Activated CD4-positive, alpha-beta T cell treated with anti-CD3 and anti-CD28 coated beads, Interleukin-2, amount 10 ng/mL, durations not matched to agents 7 days and 5 days (primary cell): ENCODE measurements at regions not wholly inside any gene's neighbourhood (a gene's known extent, or its start where the extent isn't known, plus 50 kb on each side); places are given as distances from the start of the nearest gene placed in this dataset.

Experiments used
- CTCF ChIA-PET: fragments of 350-600 bp; sonication (Branson Sonifier 250); formaldehyde crosslinking; loops from one replicate; lab custom pipeline; 2021; ENCODE audit warnings: antibody characterized with exemption; lab: Charles Lee
- POLR2A ChIA-PET: fragments of 350-600 bp; sonication (Branson Sonifier 250); formaldehyde crosslinking; loops from one replicate; lab custom pipeline; 2021; ENCODE audit warnings: antibody characterized with exemption; lab: Charles Lee
- DNase-seq: peaks from one replicate; pipeline ENCODE4 v3.0.0-alpha.2; 2020
- H3K27ac Mint-ChIP-seq: one replicate; pipeline ENCODE4 v1.8.0; 2021; ENCODE audit warnings: mild to moderate bottlenecking, moderate library complexity, mixed read lengths
- H3K27me3 Mint-ChIP-seq: one replicate; pipeline ENCODE4 v1.8.0; 2021; ENCODE audit warnings: mixed read lengths
- H3K36me3 Mint-ChIP-seq: one replicate; pipeline ENCODE4 v1.8.0; 2021; ENCODE audit warnings: low read depth, mixed read lengths
- H3K4me1 Mint-ChIP-seq: one replicate; pipeline ENCODE4 v1.8.0; 2021; ENCODE audit warnings: mixed read lengths
- H3K4me3 Mint-ChIP-seq: one replicate; pipeline ENCODE4 v1.8.0; 2021; ENCODE audit warnings: mild to moderate bottlenecking, moderate library complexity, mixed read lengths
- H3K9me3 Mint-ChIP-seq: one replicate; pipeline ENCODE4 v1.8.0; 2021; ENCODE audit warnings: mixed read lengths

DNA sequence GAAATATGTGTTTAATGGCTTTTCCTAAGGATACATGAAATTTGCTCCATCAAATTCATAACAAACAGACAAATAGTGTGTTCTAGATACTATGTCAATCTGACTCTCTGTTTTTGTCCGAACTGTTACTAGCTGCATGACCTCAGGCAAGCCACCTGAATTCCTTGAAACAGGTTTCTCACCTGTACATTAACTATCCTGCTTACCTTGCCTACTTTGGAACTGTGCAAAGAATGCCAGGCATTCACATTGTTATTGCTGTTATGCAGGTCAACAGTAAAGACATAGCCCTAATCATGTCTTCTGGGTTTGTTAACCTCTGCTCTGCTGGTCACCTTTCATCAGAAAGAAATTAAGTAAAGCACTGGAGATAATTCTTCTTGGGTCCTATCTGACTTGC lies 1283.9 kb upstream of the CELF2 start:
- H3K36me3 Mint-ChIP-seq = no peaks in the 10 kb centered on the region
- H3K4me1 Mint-ChIP-seq = no peaks in the 10 kb centered on the region
- H3K27me3 Mint-ChIP-seq = no peaks in the 10 kb centered on the region
- ChIA-PET CTCF (no interaction called here), POLR2A (no interaction called here)
- H3K4me3 Mint-ChIP-seq = no peak overlapping the region
- no peak overlapping the region for H3K27ac Mint-ChIP-seq
- no peak for DNase-seq
- H3K9me3 Mint-ChIP-seq = no peaks in the 10 kb centered on the region

DNA sequence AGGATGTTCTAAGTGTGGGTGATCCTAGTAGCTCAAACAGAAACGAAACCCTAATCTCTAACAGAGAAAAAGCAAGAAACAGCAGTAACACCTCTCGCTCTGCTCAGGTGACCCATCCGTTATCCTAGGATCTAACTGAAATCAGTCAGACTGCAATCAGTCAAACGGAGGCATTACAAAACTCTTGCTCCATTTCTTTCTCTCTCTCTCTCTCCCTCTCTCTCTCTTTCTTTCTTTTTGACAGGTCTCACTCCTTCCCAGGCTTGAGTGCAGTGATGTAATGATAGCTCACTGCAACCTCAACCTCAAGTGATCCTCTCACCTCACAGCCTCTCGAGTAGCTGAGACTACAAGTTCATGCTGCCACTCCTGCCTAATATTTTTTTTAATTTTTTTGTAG lies 1283.5 kb upstream of the CELF2 start:
- no peak overlapping the region for H3K27ac Mint-ChIP-seq
- H3K27me3 Mint-ChIP-seq = no peaks in the 10 kb centered on the region
- no peaks in the 10 kb centered on the region for H3K36me3 Mint-ChIP-seq
- DNase-seq = no peak
- no peak overlapping the region for H3K4me3 Mint-ChIP-seq
- H3K4me1 Mint-ChIP-seq = no peaks in the 10 kb centered on the region
- ChIA-PET POLR2A (no interaction called here), CTCF (no interaction called here)
- no peaks in the 10 kb centered on the region for H3K9me3 Mint-ChIP-seq

DNA sequence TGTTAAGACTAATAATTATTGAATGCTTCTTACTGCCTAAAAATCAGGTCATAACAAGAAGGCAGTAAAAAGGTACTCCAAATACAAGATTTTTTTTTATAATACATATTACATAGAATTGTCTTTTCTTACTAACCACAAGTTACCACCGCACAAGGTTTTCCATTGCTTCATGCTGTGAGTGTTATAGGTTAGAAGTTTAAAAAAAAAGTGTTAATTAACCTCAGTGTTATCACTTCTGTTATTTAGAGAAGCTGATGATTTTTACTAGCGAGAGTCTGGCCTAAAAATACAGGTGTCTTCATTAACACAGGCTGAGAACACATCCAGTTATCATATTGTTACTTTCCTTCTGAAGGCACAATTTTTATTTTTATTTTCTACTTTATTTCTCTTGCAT lies 1281.9 kb upstream of the CELF2 start:
- CTCF ChIA-PET = no interaction called here

DNA sequence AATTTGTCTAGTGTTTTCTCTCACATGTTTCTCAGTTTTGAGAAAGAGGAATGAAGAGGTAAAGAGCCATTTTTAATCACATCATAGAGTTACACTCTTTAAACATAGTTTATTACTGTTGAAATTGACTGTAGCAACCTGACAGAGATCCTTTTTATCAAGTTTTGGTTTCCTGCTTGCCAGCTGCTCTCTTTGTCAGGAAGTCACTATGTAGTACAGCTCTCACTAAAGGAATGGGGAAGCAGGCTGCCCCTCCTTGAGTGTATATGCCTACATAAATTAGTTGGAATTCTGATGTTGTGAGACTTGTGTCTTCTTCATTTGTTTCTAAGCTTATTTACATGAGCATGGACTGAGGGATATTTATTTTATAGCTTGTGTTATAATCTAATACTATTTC lies 1274.0 kb upstream of the CELF2 start:
- H3K27ac Mint-ChIP-seq = no peak overlapping the region
- H3K36me3 Mint-ChIP-seq = no peaks in the 10 kb centered on the region
- POLR2A ChIA-PET = no interaction called here
- no peak for DNase-seq
- CTCF ChIA-PET = no interaction called here
- H3K4me3 Mint-ChIP-seq = no peak overlapping the region
- H3K9me3 Mint-ChIP-seq = no peaks in the 10 kb centered on the region
- no peaks in the 10 kb centered on the region for H3K4me1 Mint-ChIP-seq
- H3K27me3 Mint-ChIP-seq = no peaks in the 10 kb centered on the region

More for the DNA sequence above, 1281.9 kb upstream of the CELF2 start:
- no peak overlapping the region for H3K27ac Mint-ChIP-seq
- no peaks in the 10 kb centered on the region for H3K9me3 Mint-ChIP-seq
- no peak overlapping the region for H3K4me3 Mint-ChIP-seq
- H3K4me1 Mint-ChIP-seq = no peaks in the 10 kb centered on the region
- no peaks in the 10 kb centered on the region for H3K27me3 Mint-ChIP-seq
- POLR2A ChIA-PET = no interaction called here
- no peak for DNase-seq
- H3K36me3 Mint-ChIP-seq = no peaks in the 10 kb centered on the region

DNA sequence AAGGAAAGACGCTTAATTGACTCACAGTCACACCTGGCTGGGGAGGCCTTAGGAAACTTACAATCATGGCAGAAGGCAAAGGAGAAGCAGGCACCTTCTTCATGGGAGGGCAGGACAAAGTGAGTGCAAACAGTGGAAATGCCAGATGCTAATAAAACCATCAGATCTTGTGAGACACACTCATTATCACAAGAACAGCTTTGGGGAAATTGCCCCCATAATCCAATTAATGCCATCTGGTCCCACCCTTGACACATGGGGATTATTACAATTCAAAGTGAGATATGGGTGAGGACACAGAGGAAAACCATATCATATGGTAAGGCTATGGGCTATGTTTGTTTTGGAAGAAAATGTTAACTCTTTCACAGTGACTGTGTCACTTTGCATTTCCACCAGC lies 1272.5 kb upstream of the CELF2 start:
- Mint-ChIP-seq H3K27ac (no peak overlapping the region), H3K36me3 (no peaks in the 10 kb centered on the region), H3K27me3 (no peaks in the 10 kb centered on the region), H3K4me1 (no peaks in the 10 kb centered on the region), H3K9me3 (no peaks in the 10 kb centered on the region), H3K4me3 (no peak overlapping the region)
- POLR2A ChIA-PET = no interaction called here
- no peak for DNase-seq
- CTCF ChIA-PET = no interaction called here

DNA sequence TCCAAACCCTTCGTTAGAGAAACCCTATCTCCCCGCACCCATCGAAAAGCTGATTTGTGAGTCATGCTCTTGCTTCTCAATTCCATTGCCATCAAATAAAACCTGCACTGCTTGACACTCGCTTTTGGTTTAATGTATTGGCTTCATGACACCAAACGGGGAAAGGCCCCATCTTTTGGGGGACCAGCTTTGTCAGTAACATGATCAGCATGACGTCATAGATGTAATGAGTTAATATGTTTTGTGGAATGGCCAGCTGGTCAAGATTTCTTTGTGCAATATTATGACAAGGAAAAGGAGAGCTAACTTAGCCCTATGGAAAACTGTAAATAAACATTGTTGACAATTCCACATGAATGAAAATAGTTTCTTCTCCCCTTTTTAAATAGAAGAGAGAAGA lies 1260.5 kb upstream of the CELF2 start:
- DNase-seq = no peak
- POLR2A ChIA-PET = no interaction called here
- CTCF ChIA-PET = no interaction called here
- Mint-ChIP-seq H3K4me1 (no peaks in the 10 kb centered on the region), H3K27me3 (no peaks in the 10 kb centered on the region), H3K27ac (no peak overlapping the region), H3K36me3 (no peaks in the 10 kb centered on the region), H3K4me3 (no peak overlapping the region), H3K9me3 (peaks cover 3% of the 10 kb centered on the region)

DNA sequence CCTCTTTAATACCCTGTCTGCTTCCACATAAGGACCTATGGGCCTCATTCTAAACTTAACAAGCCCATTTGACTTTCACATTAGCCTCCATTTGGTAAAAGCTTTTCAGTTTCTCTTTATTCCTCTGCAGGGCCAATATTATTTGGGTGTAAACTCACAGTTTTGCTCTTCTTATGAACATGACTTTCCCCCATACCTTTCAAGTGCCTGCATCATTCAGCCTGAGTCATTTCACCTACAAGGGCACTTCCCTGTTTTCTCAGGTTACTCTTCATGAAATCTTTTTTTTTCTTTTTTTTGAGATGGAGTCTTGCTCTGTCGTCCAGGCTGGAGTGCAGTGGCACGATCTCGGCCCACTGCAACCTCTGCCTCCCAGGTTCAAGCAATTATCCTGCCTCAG lies 1258.1 kb upstream of the CELF2 start:
- H3K4me1 Mint-ChIP-seq = no peaks in the 10 kb centered on the region
- no peak overlapping the region for H3K27ac Mint-ChIP-seq
- no peaks in the 10 kb centered on the region for H3K27me3 Mint-ChIP-seq
- H3K36me3 Mint-ChIP-seq = no peaks in the 10 kb centered on the region
- ChIA-PET POLR2A (no interaction called here), CTCF (no interaction called here)
- DNase-seq = no peak
- peaks cover 3% of the 10 kb centered on the region for H3K9me3 Mint-ChIP-seq
- H3K4me3 Mint-ChIP-seq = no peak overlapping the region

DNA sequence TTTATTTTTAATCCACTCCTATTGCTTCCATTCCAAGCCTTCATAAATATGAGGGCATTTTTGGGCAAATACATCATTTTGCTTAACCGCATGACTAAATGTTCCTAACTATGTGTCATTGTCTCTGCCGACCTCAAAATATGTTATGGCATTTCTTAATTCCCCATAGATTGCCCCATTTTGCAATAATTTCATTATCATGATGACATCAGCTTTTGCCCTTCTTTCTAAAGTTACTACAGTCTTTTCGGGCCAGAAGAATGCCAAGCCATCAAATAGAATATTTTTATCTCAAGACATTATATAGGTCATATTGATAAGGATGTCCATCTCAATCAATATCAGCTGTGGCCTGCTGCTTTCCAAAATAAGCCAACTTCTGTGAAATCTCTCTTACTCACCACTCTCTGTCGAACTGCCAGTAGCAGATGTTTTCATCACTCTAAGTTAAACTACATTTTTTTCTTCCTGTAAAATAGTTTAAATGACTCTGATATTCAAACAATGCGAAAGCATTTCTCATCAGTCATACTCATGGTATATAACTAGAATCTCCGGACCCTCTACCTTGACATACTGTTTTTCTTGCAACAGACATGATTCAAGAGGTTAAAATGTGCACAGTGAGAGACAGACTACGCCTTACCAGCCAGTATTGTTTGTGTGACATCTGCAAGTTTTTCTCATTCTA lies 1254.6 kb upstream of the CELF2 start:
- H3K36me3 Mint-ChIP-seq = no peaks in the 10 kb centered on the region
- H3K27me3 Mint-ChIP-seq = no peaks in the 10 kb centered on the region
- H3K4me1 Mint-ChIP-seq = no peaks in the 10 kb centered on the region
- peaks cover 3% of the 10 kb centered on the region for H3K9me3 Mint-ChIP-seq
- CTCF ChIA-PET = no interaction called here
- DNase-seq = no peak
- H3K27ac Mint-ChIP-seq = no peak overlapping the region
- no peak overlapping the region for H3K4me3 Mint-ChIP-seq
- POLR2A ChIA-PET = no interaction called here

DNA sequence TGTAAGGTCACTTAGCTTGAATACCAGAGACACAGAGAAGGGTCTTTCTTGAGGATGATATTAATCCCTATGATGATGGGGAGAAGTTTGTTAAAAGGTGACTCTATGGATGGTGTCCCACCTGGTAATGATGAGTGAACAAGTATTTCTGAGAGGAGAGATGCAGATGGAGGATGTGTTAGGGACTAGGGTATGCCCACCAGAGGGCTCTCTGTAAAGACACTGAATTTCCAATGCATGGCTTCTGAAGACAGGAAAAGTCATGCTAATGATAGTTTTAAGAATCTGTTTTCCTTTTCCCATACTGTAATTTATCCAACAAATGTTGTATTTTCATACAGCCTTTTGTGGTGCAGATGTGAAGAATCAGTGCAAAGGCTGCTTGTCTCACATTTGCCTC lies 1250.9 kb upstream of the CELF2 start:
- no peak overlapping the region for H3K27ac Mint-ChIP-seq
- no peak overlapping the region for H3K4me3 Mint-ChIP-seq
- no peaks in the 10 kb centered on the region for H3K36me3 Mint-ChIP-seq
- H3K27me3 Mint-ChIP-seq = no peaks in the 10 kb centered on the region
- H3K9me3 Mint-ChIP-seq = no peaks in the 10 kb centered on the region
- H3K4me1 Mint-ChIP-seq = no peaks in the 10 kb centered on the region
- CTCF ChIA-PET = no interaction called here
- no peak for DNase-seq
- POLR2A ChIA-PET = no interaction called here

DNA sequence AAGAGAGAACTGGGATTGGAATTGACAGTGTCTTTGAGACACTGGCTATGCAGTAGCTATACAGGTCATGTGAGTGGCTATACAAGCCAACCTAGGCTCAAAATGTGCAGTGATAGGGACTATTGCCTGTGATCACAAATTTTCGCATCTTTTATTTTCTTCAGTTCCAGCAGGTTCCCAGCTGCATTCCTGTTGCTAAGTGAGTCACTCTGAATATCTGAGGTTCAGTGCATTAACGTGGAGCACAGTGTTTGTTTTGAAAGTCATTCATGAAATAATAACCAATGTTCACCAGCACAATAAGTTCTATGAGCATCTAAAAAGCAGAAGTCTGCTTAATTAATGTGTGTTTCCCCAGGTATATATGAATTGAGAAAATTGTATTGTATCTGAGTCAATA lies 1236.0 kb upstream of the CELF2 start:
- Mint-ChIP-seq H3K27ac (no peak overlapping the region), H3K4me1 (no peaks in the 10 kb centered on the region), H3K36me3 (no peaks in the 10 kb centered on the region), H3K9me3 (no peaks in the 10 kb centered on the region), H3K4me3 (no peak overlapping the region), H3K27me3 (no peaks in the 10 kb centered on the region)
- POLR2A ChIA-PET = no interaction called here
- no peak for DNase-seq
- CTCF ChIA-PET = no interaction called here

DNA sequence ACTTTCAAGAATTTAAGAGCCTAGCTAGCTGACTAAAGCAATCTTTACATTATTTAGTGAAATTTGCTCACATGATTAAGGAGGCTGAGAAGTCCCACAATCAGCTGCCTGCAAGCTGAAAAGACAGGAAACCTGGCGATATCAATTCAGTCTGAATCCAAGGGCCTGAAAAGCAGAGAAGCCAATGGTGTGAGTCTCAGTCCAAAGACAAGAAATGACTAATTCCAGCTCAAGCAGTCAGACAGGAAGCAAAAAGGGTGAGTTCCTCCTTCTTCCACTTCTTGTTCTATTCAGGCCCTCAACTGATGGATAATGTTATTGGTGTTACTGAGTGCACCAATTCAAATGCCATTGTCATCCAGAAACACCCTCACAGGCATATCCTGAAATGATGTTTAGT lies 1231.6 kb upstream of the CELF2 start:
- DNase-seq = no peak
- ChIA-PET CTCF (no interaction called here), POLR2A (no interaction called here)
- no peaks in the 10 kb centered on the region for H3K36me3 Mint-ChIP-seq
- no peak overlapping the region for H3K4me3 Mint-ChIP-seq
- H3K4me1 Mint-ChIP-seq = no peaks in the 10 kb centered on the region
- peaks cover 5% of the 10 kb centered on the region for H3K27me3 Mint-ChIP-seq
- no peak overlapping the region for H3K27ac Mint-ChIP-seq
- no peaks in the 10 kb centered on the region for H3K9me3 Mint-ChIP-seq

DNA sequence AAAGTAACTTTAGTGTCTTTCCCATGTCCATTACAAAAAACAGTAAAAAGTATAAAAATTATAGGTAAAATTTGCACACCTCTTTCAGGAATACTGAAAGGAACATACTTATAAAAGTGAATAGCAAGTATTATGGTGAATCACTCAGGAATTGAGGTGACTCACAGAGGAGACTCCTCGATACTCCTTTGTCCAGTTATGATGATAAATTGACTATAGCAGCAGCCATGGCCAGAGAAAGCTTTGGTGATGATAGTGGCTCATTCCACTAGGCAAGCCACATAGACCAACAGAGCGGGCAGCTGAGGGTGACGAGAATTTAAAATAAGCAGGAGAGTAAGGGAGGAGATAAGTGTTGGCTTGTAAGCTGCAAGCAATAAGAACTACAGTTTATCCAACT lies 1231.1 kb upstream of the CELF2 start:
- no peak for DNase-seq
- H3K9me3 Mint-ChIP-seq = no peaks in the 10 kb centered on the region
- no peak overlapping the region for H3K4me3 Mint-ChIP-seq
- ChIA-PET POLR2A (no interaction called here), CTCF (no interaction called here)
- no peaks in the 10 kb centered on the region for H3K4me1 Mint-ChIP-seq
- H3K36me3 Mint-ChIP-seq = no peaks in the 10 kb centered on the region
- H3K27me3 Mint-ChIP-seq = peaks cover 5% of the 10 kb centered on the region
- H3K27ac Mint-ChIP-seq = no peak overlapping the region

DNA sequence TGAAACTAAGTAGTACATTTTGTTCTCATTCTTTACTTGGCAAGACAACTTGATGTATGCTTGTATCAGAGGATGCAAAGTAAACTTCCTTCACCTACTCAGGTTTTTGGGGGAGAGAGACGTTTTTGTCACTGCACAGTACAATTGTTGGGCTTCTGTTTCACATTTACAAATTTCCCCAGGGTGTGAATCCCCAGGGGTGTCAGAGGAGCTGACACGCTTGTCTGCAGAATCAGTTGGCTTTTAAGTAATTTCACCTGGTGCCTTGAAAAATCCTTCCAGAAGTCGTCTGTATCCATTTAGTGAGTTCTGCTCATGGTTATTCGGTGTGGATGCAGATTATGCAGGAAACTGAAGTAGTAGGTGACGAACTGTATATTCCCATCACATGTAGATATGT lies 1227.7 kb upstream of the CELF2 start:
- no peaks in the 10 kb centered on the region for H3K9me3 Mint-ChIP-seq
- DNase-seq = no peak
- no peak overlapping the region for H3K27ac Mint-ChIP-seq
- CTCF ChIA-PET = no interaction called here
- no peaks in the 10 kb centered on the region for H3K36me3 Mint-ChIP-seq
- H3K4me3 Mint-ChIP-seq = no peak overlapping the region
- H3K27me3 Mint-ChIP-seq = peaks cover 5% of the 10 kb centered on the region
- POLR2A ChIA-PET = no interaction called here
- no peaks in the 10 kb centered on the region for H3K4me1 Mint-ChIP-seq

DNA sequence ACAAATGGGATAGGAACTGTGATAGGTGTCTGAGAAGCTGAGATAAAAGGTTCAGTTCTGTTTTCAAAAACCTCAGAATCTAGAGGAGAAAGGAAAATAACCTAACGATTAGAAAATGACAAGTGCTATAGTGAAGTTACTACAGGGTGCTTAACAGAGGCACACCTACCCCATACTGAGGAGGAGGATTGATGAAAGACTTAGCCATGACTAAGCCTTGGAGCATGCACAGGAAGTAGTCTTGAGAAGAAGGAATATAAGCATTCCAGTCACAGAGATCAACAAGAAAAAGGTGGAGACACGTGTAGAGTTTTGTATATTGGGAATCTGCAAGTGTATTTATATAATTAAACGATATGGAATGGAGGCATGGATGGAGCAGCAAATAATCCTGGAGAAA lies 1225.5 kb upstream of the CELF2 start:
- no peak overlapping the region for H3K27ac Mint-ChIP-seq
- H3K27me3 Mint-ChIP-seq = peaks cover 5% of the 10 kb centered on the region
- H3K4me3 Mint-ChIP-seq = no peak overlapping the region
- H3K9me3 Mint-ChIP-seq = no peaks in the 10 kb centered on the region
- ChIA-PET POLR2A (no interaction called here), CTCF (no interaction called here)
- no peak for DNase-seq
- no peaks in the 10 kb centered on the region for H3K36me3 Mint-ChIP-seq
- H3K4me1 Mint-ChIP-seq = no peaks in the 10 kb centered on the region
